Sigmoid colon (tissue), 3 donors: ENCODE measurements at regions not wholly inside any gene's neighbourhood (a gene's known extent, or its start where the extent isn't known, plus 50 kb on each side); places are given as distances from the start of the nearest gene placed in this dataset.

Experiments
- POLR2A ChIP-seq, 2 donors: fragments of 450-650 bp; IDR thresholded peaks; one replicate each; pipeline ENCODE4 v1.6.1; 2016; ENCODE audit warnings: antibody characterized with exemption in 2 of 2, mild to moderate bottlenecking in 2 of 2, moderate library complexity in 2 of 2
- TF ChIP-seq, protein P1 (sequence below), 4 experiments: fragments of 450-650 bp in 3 of 4; fragments of 200-600 bp in 1 of 4; IDR thresholded peaks; one replicate each; pipeline ENCODE4 v1.5.1; 2016 to 2019; ENCODE audit warnings: antibody characterized with exemption in 4 of 4, mild to moderate bottlenecking in 3 of 4, moderate library complexity in 2 of 4

- TF ChIP-seq, protein P1, sequence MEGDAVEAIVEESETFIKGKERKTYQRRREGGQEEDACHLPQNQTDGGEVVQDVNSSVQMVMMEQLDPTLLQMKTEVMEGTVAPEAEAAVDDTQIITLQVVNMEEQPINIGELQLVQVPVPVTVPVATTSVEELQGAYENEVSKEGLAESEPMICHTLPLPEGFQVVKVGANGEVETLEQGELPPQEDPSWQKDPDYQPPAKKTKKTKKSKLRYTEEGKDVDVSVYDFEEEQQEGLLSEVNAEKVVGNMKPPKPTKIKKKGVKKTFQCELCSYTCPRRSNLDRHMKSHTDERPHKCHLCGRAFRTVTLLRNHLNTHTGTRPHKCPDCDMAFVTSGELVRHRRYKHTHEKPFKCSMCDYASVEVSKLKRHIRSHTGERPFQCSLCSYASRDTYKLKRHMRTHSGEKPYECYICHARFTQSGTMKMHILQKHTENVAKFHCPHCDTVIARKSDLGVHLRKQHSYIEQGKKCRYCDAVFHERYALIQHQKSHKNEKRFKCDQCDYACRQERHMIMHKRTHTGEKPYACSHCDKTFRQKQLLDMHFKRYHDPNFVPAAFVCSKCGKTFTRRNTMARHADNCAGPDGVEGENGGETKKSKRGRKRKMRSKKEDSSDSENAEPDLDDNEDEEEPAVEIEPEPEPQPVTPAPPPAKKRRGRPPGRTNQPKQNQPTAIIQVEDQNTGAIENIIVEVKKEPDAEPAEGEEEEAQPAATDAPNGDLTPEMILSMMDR (IDR thresholded peaks at IDR 0.05): no peak
- no peak for TF ChIP-seq POLR2A (IDR thresholded peaks at IDR 0.05)
These were observed 261.6 kb upstream of the MMADHC start for GRCh38 chr2:149849136-149849535.
